VCaP (cell line): ENCODE measurements at regions not wholly inside any gene's neighbourhood (a gene's known extent, or its start where the extent isn't known, plus 50 kb on each side); places are given as distances from the start of the nearest gene placed in this dataset.

Source experiments
- H3K27ac ChIP-seq: fragments of 450-650 bp; 2 replicates; pipeline ENCODE4 v1.5.1; 2017
- TF ChIP-seq, protein P1 (sequence below): fragments of 450-650 bp; conservative IDR thresholded peaks from 2 replicates; pipeline ENCODE4 v1.5.1; 2017; ENCODE audit warnings: mild to moderate bottlenecking, moderate library complexity

DNA sequence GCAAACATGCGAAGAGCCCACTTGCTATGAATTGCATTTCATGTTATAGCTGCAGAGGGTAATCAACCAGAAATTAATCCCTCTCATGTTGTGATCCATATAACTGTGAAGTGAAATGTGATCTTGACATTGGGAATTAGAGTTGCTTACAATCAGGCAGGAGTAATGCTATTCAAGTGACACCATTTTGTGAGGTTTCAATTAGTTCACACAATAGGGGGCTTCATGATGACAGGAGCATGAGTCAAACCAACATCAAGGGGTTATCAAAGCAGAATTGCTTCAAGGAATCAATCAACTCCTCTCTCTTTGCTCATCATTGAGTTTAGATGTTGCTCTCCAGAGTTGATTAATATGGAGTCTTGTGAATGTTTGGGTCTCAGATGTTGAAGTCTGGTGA, 1585.2 kb upstream of the TENM4 start:
- TF ChIP-seq, protein P1, sequence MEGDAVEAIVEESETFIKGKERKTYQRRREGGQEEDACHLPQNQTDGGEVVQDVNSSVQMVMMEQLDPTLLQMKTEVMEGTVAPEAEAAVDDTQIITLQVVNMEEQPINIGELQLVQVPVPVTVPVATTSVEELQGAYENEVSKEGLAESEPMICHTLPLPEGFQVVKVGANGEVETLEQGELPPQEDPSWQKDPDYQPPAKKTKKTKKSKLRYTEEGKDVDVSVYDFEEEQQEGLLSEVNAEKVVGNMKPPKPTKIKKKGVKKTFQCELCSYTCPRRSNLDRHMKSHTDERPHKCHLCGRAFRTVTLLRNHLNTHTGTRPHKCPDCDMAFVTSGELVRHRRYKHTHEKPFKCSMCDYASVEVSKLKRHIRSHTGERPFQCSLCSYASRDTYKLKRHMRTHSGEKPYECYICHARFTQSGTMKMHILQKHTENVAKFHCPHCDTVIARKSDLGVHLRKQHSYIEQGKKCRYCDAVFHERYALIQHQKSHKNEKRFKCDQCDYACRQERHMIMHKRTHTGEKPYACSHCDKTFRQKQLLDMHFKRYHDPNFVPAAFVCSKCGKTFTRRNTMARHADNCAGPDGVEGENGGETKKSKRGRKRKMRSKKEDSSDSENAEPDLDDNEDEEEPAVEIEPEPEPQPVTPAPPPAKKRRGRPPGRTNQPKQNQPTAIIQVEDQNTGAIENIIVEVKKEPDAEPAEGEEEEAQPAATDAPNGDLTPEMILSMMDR, result no peak

DNA sequence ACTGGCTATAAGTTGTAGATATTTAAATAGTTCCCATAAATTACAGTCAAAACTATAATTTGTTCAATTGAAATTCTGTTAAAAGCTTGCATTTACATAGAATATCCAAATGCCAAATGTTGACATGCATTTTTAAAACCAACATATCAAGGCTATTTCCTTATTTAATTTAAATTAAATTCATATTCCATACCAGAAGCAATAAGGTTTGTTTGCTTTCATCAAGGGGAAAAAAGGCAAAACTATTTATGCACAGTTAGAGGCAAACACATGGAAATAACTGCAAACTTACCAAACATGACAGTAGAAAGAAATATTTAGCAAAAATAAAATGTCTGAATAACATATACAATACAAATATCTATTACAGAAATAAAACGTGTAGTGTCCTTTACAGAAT, 1581.2 kb upstream of the TENM4 start:
- TF ChIP-seq, protein P1, result no peak
- no peak overlapping the region for H3K27ac ChIP-seq

More for the DNA sequence above, 1585.2 kb upstream of the TENM4 start:
- no peak overlapping the region for H3K27ac ChIP-seq

DNA sequence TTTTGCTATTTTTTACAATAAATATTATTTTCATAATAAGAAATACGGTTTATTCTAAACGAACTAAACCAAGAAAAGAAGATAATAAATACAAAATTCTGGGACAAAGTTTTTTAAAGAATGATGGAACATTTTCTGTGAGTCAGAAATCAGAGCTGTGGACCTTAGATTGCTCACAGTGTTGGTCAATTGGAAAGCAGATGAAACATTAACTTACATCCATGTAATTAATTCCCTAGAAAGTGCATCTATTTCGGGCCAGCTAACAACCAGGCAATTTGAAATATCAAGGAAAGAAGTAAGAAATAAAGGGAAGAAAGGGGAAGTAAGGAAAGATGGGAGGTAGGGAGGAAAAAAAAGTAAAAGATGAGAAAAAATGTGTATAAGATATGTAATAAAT, 1569.8 kb upstream of the TENM4 start:
- TF ChIP-seq, protein P1, result no peak
- no peak overlapping the region for H3K27ac ChIP-seq

DNA sequence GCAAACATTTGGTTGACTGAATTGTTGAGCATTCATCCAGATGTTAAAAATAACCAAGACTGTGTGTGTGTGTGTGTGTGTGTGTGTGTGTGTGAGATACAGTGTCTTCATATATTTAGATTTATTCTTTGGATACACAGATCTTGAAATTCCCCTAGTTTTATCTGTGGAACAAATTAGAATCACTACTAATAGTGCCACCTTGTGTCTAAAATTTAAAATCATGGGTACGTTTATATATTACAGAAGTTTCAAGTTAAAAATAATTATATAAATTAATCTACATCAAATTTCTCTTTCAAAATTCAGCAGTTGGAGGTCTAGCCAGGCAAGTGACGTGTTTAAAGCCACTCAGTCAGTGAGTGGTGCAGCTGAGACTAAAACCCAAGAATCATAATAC, 1566.2 kb upstream of the TENM4 start:
- no peak overlapping the region for H3K27ac ChIP-seq
- TF ChIP-seq, protein P1, result peak; percentile 69

DNA sequence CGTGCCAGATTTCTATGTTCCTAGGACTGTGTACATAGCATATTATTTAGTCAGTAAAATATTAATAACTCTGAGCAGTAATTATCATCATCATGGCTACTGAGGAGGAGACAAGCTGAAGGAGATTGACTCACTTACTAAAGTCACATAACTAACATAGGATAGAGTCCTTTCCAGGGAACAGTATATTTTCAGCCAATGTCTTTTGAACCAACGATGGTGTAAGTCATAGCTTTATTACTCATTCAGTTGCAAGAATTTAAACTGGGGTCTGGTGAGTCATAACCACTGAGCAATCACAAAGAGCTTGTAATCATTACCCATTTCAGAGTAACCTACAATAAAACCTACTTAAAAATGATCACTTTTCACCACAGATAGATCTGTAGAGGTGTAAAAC, 1564.8 kb upstream of the TENM4 start:
- H3K27ac ChIP-seq, result no peak overlapping the region

DNA sequence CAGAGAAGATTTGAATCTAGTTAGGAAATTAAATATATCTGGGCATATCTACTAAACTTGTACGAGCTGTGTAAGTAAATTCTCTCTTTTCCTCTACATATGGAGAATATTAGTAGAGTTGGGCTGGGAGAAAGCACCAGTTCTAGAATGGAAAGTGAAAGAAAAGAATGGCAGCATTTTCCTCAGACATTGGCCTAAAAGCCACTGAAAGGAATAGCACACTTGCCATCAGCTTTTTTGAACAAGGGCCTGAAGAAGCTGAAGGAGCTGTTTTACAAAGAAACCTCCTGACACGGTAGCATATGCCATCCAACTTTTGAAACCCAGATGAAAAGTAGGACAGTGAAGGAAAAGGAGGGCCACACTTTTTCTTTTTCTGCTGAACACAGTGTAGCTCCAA, 1563.7 kb upstream of the TENM4 start:
- TF ChIP-seq, protein P1, result no peak
- no peak overlapping the region for H3K27ac ChIP-seq

More for the DNA sequence above, 1564.8 kb upstream of the TENM4 start:
- TF ChIP-seq, protein P1, result no peak

DNA sequence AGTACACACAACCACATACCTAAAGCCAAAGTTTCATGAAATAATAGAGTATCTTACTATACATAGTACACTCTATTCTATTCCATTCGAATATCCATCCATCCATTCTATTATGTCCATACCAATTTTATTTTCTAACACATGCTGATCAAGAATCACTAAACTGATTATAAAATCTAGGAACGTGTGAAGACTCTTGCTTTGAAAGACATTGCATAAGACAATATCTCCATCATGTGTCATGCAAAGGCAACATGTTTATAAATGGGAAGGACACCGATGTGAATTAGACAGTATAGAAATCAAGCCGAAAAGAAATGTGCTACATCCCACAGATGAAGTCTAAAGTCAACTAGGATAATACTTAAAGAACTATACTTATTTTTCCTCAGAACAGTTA, 1561.5 kb upstream of the TENM4 start:
- TF ChIP-seq, protein P1, result peak; percentile 37; the same call in 1 of the 2 replicates

More for the DNA sequence above, 1561.5 kb upstream of the TENM4 start:
- H3K27ac ChIP-seq, result no peak overlapping the region
